ENCODE measurements at regions not wholly inside any gene's neighbourhood (a gene's known extent, or its start where the extent isn't known, plus 50 kb on each side); places are given as distances from the start of the nearest gene placed in this dataset.

DNA sequence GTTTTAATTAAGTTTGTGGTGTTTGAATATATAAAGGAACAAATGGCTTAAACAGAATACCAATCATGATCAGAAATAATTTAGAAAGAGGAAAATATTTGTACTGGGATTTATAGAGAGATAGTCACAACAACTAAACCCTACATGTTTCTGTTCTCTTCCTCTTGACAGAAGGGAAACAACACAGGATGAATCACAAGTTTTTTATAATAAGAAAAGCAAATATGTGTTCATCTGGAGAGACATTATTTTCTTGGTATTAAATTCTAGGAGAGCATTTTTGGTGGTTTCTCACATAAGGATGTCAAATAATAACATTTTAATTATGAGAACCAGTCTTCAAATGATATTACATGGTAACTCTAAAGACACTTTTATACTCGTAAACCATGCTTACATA is 232.9 kb upstream of the PKP2 start:
- H3K4me3 ChIP-seq (ENCODE audit: low read depth, low read length) = no peak overlapping the region
- H3K36me3 ChIP-seq (ENCODE audit: control insufficient read depth, insufficient read depth, low read length) = no peaks in the 10 kb centered on the region
- no peaks in the 10 kb centered on the region; the same call in 1 of the 2 replicates for H3K9me3 ChIP-seq
- POLR2A ChIA-PET = no interaction called here
- CTCF ChIA-PET = no interaction called here
- no peaks in the 10 kb centered on the region for H3K4me1 Mint-ChIP-seq (ENCODE audit: low read depth, unreplicated experiment)
- H3K9me3 Mint-ChIP-seq (ENCODE audit: unreplicated experiment) = no peaks in the 10 kb centered on the region
- intact Hi-C loops (cut with micrococcal nuclease; ENCODE audit: unreplicated experiment) = no loop called here
- H3K4me3 Mint-ChIP-seq (ENCODE audit: unreplicated experiment) = no peak overlapping the region
- no peak for DNase-seq
- H3K27ac Mint-ChIP-seq (ENCODE audit: unreplicated experiment) = no peak overlapping the region
- TF ChIP-seq, protein P1, sequence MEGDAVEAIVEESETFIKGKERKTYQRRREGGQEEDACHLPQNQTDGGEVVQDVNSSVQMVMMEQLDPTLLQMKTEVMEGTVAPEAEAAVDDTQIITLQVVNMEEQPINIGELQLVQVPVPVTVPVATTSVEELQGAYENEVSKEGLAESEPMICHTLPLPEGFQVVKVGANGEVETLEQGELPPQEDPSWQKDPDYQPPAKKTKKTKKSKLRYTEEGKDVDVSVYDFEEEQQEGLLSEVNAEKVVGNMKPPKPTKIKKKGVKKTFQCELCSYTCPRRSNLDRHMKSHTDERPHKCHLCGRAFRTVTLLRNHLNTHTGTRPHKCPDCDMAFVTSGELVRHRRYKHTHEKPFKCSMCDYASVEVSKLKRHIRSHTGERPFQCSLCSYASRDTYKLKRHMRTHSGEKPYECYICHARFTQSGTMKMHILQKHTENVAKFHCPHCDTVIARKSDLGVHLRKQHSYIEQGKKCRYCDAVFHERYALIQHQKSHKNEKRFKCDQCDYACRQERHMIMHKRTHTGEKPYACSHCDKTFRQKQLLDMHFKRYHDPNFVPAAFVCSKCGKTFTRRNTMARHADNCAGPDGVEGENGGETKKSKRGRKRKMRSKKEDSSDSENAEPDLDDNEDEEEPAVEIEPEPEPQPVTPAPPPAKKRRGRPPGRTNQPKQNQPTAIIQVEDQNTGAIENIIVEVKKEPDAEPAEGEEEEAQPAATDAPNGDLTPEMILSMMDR (IDR thresholded peaks at IDR 0.05; ENCODE audit: insufficient read depth in 1 of 2, low read depth in 1 of 2, low read length in 1 of 2, severe bottlenecking in 1 of 2, unreplicated experiment in 1 of 2) = no peak
- no TSS peak for BruUV-seq (replicated peaks)
- no peaks in the 10 kb centered on the region for H3K27me3 Mint-ChIP-seq (ENCODE audit: insufficient read depth, unreplicated experiment)
- no peaks in the 10 kb centered on the region for H3K36me3 Mint-ChIP-seq (ENCODE audit: insufficient read depth, unreplicated experiment)
- H3K27me3 ChIP-seq (replicated peaks; ENCODE audit: control insufficient read depth, insufficient read depth, low read length) = no peaks in the 10 kb centered on the region
- H3K4me1 ChIP-seq = no peaks in the 10 kb centered on the region

DNA sequence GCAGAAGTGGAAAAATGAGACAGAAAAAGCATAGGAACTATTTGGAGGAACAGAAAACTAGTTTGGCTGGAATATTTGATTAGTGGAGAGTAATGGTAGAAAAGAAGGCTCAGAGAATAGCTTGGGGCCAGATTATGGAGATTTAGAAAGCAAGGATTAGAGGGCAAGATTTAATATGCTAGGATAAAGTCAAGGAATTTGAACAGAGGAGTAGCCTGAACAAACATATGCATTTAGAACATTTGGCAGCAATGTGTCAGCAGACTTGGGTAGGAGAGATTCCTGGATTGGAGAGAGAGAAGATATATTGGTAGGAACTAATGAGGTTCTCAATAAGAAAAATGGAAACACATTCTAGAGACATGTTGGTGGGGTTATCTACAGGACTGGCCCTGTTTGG is 229.2 kb upstream of the PKP2 start:
- no peaks in the 10 kb centered on the region for H3K4me1 Mint-ChIP-seq (ENCODE audit: low read depth, unreplicated experiment)
- Histone ChIP-seq H3K36me3 (ENCODE audit: control insufficient read depth, insufficient read depth, low read length) (no peaks in the 10 kb centered on the region), H3K27me3 (replicated peaks; ENCODE audit: control insufficient read depth, insufficient read depth, low read length) (no peaks in the 10 kb centered on the region), H3K9me3 (no peaks in the 10 kb centered on the region; the same call in 1 of the 2 replicates), H3K4me1 (no peaks in the 10 kb centered on the region), H3K4me3 (ENCODE audit: low read depth, low read length) (no peak overlapping the region)
- POLR2A ChIA-PET = no interaction called here
- no peak overlapping the region for H3K4me3 Mint-ChIP-seq (ENCODE audit: unreplicated experiment)
- CTCF ChIA-PET = no interaction called here
- H3K9me3 Mint-ChIP-seq (ENCODE audit: unreplicated experiment) = no peaks in the 10 kb centered on the region
- no peak overlapping the region for H3K27ac Mint-ChIP-seq (ENCODE audit: unreplicated experiment)
- BruUV-seq (replicated peaks) = no TSS peak
- H3K36me3 Mint-ChIP-seq (ENCODE audit: insufficient read depth, unreplicated experiment) = no peaks in the 10 kb centered on the region
- TF ChIP-seq, protein P1 (IDR thresholded peaks at IDR 0.05; ENCODE audit: insufficient read depth in 1 of 2, low read depth in 1 of 2, low read length in 1 of 2, severe bottlenecking in 1 of 2, unreplicated experiment in 1 of 2) = no peak
- no peak for DNase-seq
- intact Hi-C loops (cut with micrococcal nuclease; ENCODE audit: unreplicated experiment) = no loop called here
- no peaks in the 10 kb centered on the region for H3K27me3 Mint-ChIP-seq (ENCODE audit: insufficient read depth, unreplicated experiment)

DNA sequence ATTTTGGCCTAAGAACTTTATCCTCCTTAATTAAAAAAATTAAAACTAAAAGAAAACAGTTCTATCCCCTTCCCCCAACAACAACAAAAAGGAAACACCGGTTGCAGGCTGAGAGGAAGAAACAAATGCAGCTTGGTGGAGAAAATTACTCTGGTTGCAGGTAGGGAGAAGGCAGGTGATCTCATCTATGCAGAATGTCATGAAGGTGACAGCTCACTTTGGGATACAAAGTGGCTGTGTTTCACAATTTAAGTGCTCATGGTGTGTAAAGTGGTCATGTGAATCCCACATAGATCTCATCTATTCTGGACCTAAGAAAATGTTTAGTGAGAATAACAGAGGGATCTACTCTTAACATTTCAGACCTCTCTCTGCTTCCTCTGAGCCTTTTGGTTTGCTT is 219.7 kb upstream of the PKP2 start:
- Mint-ChIP-seq H3K9me3 (ENCODE audit: unreplicated experiment) (peaks cover 11% of the 10 kb centered on the region), H3K36me3 (ENCODE audit: insufficient read depth, unreplicated experiment) (no peaks in the 10 kb centered on the region), H3K4me1 (ENCODE audit: low read depth, unreplicated experiment) (peaks cover 8% of the 10 kb centered on the region), H3K27ac (ENCODE audit: unreplicated experiment) (no peak overlapping the region), H3K4me3 (ENCODE audit: unreplicated experiment) (no peak overlapping the region), H3K27me3 (ENCODE audit: insufficient read depth, unreplicated experiment) (no peaks in the 10 kb centered on the region)
- DNase-seq = no peak
- CTCF ChIA-PET = no interaction called here
- intact Hi-C loops (cut with micrococcal nuclease; ENCODE audit: unreplicated experiment) = no loop called here
- BruUV-seq (replicated peaks) = no TSS peak
- TF ChIP-seq, protein P1 (IDR thresholded peaks at IDR 0.05; ENCODE audit: insufficient read depth in 1 of 2, low read depth in 1 of 2, low read length in 1 of 2, severe bottlenecking in 1 of 2, unreplicated experiment in 1 of 2) = no peak
- Histone ChIP-seq H3K4me1 (no peaks in the 10 kb centered on the region), H3K4me3 (ENCODE audit: low read depth, low read length) (no peak overlapping the region), H3K27me3 (replicated peaks; ENCODE audit: control insufficient read depth, insufficient read depth, low read length) (no peaks in the 10 kb centered on the region), H3K9me3 (no peaks in the 10 kb centered on the region), H3K36me3 (ENCODE audit: control insufficient read depth, insufficient read depth, low read length) (no peaks in the 10 kb centered on the region)
- POLR2A ChIA-PET = interaction anchor here (0.5 kb wide), 1 partner anchor 248 kb away, joined by 3 read pairs; no protein-coding TSS in a partner anchor
